ENCODE measurements at regions not wholly inside any gene's neighbourhood (a gene's known extent, or its start where the extent isn't known, plus 50 kb on each side); places are given as distances from the start of the nearest gene placed in this dataset.

DNA sequence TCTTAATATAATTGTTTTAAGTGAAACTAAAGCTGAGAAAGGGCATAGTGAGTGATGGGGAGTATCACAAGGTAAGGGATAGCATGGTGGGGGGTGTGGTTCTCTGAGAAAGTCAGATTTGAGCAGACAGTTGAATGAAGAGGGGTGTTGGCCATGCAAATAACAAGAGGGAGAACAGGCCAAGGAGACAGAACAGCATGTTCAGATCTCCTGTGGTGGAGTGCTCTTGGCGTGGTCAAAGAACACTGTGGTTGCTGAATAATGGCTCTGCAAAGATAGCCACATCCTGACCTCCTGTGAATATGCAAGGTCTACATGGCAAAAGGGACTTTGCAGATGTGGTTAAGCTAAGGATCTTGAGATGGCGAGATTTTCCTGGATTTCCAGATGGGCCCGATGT lies 389.2 kb downstream of the TMEM182 start:
- no peaks in the 10 kb centered on the region for H3K36me3 ChIP-seq (ENCODE audit: control insufficient read depth in 2 of 2, extremely low read depth in 1 of 2, insufficient read depth in 2 of 2, low read length in 2 of 2)
- no peaks in the 10 kb centered on the region for H3K4me1 ChIP-seq (ENCODE audit: control insufficient read depth, extremely low read depth, insufficient read depth, low read length)
- no peaks in the 10 kb centered on the region for H3K9me1 ChIP-seq (replicated peaks; ENCODE audit: control insufficient read depth, extremely low read depth, insufficient read depth, low read length)
- no peak overlapping the region for H3K4me2 ChIP-seq (ENCODE audit: insufficient read depth, low read length)
- no peaks in the 10 kb centered on the region for H3K79me2 ChIP-seq (ENCODE audit: control insufficient read depth, insufficient read depth, low read length)
- FAIRE-seq: no peak
- H4K20me1 ChIP-seq (replicated peaks; ENCODE audit: control insufficient read depth, extremely low read depth, insufficient read depth, low read length): no peaks in the 10 kb centered on the region
- H3K9ac ChIP-seq (replicated peaks; ENCODE audit: extremely low read depth, insufficient read depth, low read length): no peak overlapping the region
- dilution Hi-C loops (cut with MboI; ENCODE audit: extremely low pct_ligation_motif_present, low sequenced_read_pairs) (no loop called here), intact Hi-C loops (cut with micrococcal nuclease) (no loop called here)
- ChIA-PET CTCF (no interaction called here), POLR2A (no interaction called here)
- BruUV-seq (replicated peaks): no TSS peak
- TF ChIP-seq POLR2AphosphoS5 (IDR thresholded peaks at IDR 0.05; ENCODE audit: insufficient read depth, low read depth, low read length) (no peak), GATA2 (IDR thresholded peaks at IDR 0.05; ENCODE audit: insufficient read depth, insufficient read length, low read depth, low read length) (no peak), EZH2 (IDR thresholded peaks at IDR 0.05; ENCODE audit: borderline replicate concordance, low read depth, low read length, severe bottlenecking) (no peak), FOS (IDR thresholded peaks at IDR 0.05; ENCODE audit: borderline replicate concordance, insufficient read depth, low read length) (no peak), POLR2A (IDR thresholded peaks at IDR 0.05; ENCODE audit: low read depth, low read length) (no peak), JUN (IDR thresholded peaks at IDR 0.05; ENCODE audit: borderline replicate concordance, insufficient read depth, insufficient read length, low read depth) (no peak), MYC (IDR thresholded peaks at IDR 0.05; ENCODE audit: low read depth, low read length) (no peak)
- TF ChIP-seq, protein P1, sequence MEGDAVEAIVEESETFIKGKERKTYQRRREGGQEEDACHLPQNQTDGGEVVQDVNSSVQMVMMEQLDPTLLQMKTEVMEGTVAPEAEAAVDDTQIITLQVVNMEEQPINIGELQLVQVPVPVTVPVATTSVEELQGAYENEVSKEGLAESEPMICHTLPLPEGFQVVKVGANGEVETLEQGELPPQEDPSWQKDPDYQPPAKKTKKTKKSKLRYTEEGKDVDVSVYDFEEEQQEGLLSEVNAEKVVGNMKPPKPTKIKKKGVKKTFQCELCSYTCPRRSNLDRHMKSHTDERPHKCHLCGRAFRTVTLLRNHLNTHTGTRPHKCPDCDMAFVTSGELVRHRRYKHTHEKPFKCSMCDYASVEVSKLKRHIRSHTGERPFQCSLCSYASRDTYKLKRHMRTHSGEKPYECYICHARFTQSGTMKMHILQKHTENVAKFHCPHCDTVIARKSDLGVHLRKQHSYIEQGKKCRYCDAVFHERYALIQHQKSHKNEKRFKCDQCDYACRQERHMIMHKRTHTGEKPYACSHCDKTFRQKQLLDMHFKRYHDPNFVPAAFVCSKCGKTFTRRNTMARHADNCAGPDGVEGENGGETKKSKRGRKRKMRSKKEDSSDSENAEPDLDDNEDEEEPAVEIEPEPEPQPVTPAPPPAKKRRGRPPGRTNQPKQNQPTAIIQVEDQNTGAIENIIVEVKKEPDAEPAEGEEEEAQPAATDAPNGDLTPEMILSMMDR (IDR thresholded peaks at IDR 0.05; ENCODE audit: extremely low read depth in 1 of 2, insufficient read depth in 1 of 2, low read depth in 1 of 2, low read length in 2 of 2): no peak
- TF ChIP-seq, protein P2, sequence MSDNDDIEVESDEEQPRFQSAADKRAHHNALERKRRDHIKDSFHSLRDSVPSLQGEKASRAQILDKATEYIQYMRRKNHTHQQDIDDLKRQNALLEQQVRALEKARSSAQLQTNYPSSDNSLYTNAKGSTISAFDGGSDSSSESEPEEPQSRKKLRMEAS (IDR thresholded peaks at IDR 0.05; ENCODE audit: insufficient read depth, insufficient read length): no peak
- H3K27me3 ChIP-seq (ENCODE audit: control insufficient read depth in 2 of 2, insufficient read depth in 2 of 2, low read length in 2 of 2): no peaks in the 10 kb centered on the region
- no peak overlapping the region for H3K4me3 ChIP-seq (replicated peaks in 1 of 3; ENCODE audit: insufficient read depth in 1 of 3, low read depth in 1 of 3, low read length in 3 of 3)
- no peak for DNase-seq (ENCODE audit: low read depth, low spot score)
- no peak overlapping the region for H2AFZ ChIP-seq (ENCODE audit: low read depth, low read length)
- no peaks in the 10 kb centered on the region for H3K9me3 ChIP-seq (replicated peaks; ENCODE audit: control insufficient read depth, insufficient read depth, low read length)
- no peak overlapping the region for H3K27ac ChIP-seq (ENCODE audit: insufficient read depth, low read depth, low read length)

Data from endothelial cell of umbilical vein (primary cell).